ENCODE measurements at regions not wholly inside any gene's neighbourhood (a gene's known extent, or its start where the extent isn't known, plus 50 kb on each side); places are given as distances from the start of the nearest gene placed in this dataset.

DNA sequence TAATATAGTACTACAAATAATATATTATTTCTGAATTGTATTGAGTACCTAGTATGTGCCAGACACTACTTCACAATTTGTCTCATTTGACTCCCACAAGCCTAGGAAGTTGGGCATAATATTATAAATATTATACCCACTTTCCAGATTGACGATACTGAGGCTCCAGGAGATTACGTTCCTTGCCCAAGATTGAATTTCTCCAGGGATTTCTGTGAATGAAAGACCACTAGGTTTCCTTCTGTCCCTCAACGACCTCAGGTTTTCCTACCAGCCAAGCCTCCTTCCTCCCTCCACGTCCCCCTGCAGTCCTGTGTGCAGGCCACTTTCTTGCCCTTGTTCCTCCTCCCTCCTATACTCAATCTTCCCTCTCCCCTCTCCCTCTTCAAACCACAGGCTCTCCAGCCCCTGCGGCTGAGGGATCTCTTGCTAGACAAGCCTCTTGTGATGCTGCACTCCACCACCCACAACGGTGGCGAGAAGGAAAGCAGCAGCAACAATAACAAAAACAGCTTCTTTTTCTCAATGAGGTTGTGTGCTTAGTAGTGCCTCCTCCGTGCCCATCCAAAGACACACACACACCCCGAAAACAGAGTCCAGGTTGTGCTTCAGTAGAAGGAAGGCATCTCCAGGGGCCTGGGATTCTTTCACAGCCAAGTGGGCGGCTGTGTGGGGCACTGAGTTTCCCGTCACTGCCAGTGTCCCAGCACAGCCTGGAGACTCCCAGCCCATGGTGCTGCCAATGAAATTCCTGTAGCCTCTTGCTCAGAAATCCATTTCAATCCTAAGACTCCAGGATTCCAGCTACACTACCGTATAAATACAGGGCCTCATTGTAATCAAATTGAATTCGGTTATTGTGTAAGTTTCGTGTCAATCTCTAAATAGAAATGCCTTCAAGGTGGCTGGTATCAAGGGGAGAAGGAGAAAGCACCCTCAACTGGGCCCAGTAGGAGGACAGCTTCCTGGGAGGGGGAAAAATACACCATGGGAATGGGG, 94.4 kb downstream of the NCR2 start:
- no peak for DNase-seq

DNA sequence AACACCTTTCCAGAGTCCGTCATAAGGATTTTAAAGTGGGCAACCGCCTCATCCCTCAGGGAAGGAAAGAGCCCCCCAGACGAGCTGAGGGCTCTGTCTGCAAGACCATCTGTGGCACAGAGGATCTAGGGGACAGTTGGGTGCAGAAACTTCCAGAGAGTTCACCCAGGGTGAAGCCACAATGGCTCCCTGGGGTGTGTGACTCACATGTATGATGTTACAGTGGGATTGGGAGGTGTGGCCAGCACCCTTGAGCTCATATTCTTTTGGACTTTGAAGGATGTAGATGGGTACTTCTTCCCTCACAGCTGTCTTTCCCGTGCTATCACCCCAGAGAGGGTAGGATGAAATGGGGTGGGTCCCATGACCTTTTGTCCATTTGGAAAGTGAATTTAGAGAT, 95.5 kb downstream of the NCR2 start:
- DNase-seq, result peak; percentile 34

DNA sequence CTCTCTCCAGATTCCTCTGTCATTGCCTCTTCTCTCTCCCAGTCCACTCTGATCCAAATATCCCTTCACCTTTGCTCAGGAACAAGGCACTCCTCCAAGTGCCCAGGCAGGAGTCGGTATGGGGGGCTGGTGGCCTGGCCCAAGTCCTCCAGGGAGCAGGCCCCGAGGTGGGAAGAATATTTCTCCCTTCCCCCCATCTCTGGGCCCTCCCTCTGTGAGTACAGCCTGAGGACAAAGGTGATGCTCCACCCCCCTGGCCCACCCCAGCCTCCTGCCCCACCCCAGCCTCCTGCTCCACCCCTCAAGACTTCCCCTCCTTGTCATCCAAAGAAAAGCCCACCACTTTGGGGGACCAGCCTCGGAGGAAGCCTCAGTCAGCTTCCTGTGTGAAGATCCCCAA, 96.9 kb downstream of the NCR2 start:
- DNase-seq, result no peak

DNA sequence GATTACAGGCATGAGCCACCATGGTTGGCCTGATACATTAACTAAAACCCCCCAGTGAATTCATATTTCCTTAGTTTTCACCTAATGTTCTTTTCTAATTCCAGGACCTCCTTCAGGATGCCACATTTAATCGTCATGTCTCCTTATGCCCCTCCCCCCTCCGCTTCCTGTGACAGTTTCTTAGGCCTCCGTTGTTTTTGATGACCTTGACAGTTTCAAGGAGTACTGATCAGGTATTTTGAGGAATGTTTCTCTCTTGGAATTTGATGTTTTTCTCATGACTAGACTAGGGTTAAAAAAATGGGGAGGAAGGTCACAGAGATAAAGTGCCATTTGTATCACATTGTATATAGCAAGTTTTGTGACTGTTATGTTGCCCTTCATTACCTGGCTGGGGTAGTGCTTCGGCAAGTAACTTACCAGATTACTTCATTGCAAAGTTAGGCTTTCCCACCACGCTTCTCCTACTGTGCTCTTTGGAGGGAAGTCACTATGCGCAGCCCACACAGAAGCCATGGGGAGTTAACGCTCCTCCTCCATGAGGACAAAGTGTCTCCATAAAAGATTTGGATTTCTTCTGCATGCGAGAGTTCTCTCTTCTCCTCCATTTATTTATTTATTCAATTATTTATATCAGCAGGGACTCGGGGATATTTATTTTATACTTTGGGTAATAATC, 99.5 kb downstream of the NCR2 start:
- no peak for DNase-seq

DNA sequence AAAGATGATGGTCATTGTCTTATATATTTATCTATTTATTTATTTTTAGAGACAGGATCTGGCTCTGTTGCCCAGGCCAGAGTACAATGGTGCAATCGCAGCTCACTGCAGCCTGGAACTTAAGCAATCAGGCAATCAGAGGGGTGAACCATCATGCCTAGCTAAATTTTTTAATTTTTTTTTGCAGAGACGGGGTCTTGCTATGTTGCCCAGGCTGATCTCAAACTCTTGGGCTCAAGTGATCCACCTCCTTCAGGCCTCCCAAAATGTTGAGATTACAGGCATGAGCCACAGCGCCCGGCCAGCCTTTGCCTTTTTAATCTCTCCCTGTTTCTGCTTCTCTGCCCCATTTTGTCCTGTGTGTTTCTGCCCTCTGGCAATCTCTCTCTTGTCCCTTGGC, 102.2 kb downstream of the NCR2 start:
- DNase-seq, result no peak

GRCh38 chr6:41438746-41439145, 103.3 kb downstream of the NCR2 start:
- DNase-seq, result no peak

DNA sequence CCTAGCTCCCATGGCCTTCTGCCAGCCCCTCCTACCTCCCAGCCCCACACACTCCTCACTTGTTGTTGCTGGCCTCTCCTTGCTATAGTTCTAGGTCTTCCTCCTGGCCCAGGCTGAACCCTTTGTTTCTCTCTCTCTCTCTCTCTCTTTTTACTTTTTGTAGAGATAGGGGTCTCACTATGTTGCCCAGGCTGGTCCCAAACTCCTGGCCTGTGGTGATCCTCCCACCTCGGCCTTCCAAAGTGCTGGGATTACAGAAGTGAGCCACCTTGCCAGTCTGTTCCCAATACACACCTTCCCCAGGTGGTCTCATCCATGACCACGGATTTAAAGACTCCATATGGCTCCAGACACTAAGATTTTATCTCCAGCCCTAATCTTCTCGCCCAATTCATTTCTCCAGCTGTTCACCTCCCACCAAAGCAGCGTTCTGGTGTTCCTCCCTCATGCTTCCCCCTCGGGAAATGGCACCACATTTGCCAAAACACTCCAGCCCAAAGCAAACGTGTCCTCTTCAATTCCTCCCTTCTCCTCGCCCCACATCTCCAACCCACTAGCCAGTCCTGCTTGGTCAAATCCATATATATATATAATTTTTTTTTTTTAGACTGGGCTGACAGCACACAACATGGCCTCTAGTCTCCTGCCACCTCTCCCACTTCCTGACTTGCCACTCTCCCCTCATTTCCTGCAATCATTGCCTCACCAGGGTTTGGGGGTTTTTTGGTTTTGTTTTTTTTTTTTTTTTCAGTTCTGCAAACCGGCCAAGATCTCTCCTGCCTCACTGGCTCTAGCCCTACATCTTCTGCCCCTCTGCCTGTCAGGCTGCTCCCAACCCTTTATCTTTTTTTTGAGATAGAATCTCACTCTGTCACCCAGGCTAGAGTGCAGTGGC, 104.4 kb downstream of the NCR2 start:
- DNase-seq, result no peak

DNA sequence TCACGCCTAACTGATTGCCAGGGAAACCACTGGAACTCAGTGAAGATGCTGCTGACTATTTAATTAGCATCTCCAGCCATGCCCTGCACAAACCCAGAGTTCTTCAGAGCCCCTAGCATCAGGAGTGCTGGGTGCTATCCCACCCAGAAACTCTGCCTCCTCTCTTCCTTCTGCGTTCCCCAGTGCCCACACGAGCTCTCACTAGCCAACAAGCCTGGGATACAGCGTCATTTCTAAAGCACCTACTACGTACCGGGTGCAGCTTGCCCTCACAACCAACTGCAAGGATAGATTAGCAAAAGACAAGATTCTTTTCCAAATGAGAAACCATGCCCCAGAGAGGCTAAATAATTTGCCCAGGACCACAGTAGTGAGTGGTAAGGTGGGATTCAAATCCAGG, 105.2 kb upstream of the FOXP4 start:
- DNase-seq, result no peak

DNA sequence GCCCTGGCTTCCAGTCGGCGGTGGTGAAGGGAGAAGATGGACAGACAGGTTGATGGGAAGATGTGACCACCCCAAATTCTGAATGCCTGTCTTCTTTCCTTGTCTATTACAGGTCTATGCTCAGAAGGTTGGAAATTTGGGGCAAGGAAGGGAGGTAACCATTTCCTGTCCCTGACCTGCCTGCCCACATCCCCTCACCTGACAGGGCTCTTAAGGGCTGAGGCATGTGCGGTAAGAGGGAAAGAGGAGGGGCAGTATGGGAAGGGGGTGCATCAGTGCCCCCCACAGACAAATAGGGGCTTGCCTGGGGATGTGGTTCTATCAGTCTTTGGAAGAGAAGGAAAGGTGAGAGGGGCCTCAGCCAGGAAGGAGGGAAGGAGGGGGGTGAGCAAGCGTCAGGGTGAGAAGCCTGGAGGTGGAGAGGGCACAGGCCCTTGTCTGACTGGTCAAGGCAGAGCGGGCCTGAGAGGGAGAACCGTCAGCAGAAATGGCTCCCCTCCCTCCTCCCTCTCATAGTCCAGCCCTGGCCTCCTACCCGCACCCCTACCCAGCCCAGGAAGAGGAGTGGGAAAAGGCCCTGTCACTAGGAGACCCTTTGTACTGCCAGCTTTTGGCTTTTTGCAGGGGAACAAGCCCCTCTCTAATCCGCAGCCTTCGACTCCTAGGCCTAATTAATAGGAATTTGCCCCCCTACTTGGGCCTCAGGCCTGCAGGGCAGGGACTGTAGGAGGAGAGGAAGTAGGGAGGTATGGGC, 104.4 kb upstream of the FOXP4 start:
- no peak for DNase-seq

DNA sequence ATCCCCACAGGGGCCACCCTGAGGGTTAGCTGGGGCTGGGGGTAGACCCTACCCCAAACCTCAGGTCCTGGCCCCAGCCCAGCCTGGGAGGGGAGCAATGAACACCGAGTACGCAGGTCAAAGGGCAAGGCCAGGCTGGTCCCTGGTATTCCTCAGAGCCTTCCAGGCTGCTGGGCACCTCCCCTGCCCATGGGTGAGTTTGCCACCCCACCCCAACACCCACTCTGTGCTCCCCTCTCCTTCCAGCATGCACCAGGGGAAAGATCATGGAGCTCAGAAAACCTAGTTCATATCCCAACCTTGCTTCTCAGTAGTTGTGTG, 103.9 kb upstream of the FOXP4 start:
- DNase-seq, result no peak

- no peak for DNase-seq
Observed at GRCh38 chr6:41442800-41443501, 103.2 kb upstream of the FOXP4 start.

DNA sequence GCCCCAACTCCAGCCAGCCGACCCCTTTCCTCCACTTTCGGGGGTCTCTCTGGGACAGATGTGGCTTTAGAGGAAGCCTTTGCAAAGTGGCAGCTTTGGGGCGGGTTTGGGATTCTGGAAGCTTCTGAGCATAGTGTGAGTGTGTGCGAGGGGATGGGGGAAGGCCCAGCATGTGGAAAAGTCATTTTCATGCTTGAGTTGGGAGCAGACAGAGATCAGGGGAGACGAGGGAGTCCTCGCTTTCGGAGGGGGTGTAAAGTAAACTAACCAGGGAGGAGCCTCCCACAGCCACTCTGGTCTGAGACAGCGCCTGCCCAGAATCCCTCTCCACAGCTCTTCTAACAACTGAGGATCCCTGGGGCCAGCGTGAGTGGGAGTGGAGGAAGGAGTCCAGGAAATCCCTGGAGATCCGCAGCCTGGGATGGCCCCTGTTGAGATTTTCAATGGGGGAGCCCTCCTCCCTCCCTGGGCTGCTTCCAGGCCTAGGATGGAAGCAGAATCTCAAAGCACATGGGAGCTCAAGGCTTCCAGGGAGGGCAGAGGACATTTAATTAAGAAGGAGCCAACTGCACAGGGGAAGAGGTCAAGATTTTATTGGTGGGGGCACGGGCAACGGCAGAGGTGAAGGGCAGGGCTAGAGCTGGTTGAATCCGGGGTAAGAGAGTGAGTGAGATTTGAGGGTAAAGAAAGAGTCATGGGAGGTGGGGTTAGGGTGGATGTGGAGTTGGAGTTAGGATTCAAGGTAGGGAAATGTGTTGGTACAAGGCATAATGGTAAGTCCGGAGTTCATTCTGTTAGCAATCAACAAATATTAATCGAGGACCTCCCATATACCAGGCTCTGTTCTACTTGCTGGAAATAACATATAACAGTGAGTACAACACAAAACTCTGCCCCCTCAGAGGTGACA, 102.3 kb upstream of the FOXP4 start:
- no peak for DNase-seq

GRCh38 chr6:41445261-41445660, 100.9 kb upstream of the FOXP4 start:
- no peak for DNase-seq

- DNase-seq, result no peak
Observed at GRCh38 chr6:41446132-41446531, 100.0 kb upstream of the FOXP4 start.

- DNase-seq, result no peak
Observed at GRCh38 chr6:41446907-41447545, 99.2 kb upstream of the FOXP4 start.

- no peak for DNase-seq
Observed at GRCh38 chr6:41448256-41448655, 97.9 kb upstream of the FOXP4 start.

GRCh38 chr6:41449399-41450245, 96.6 kb upstream of the FOXP4 start:
- DNase-seq, result no peak

DNA sequence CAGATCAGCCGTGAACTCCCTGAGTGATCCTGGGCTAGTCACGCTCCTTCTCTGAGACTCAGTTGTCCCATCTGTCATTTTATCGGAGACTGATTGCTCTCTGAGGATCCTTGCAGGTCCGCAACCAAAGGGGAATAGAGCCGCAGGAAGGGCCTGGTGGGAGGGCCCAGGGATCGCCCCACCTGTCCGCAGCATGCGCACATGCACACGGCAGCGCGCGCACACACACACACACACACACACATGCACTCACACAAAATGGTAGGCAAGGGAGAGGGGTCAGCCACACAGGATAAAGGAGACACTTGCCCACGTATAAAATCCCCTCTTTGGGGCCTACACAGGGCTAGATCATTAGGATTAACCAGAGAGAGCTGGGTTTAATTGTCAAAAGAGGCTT, 95.6 kb upstream of the FOXP4 start:
- DNase-seq, result no peak

GRCh38 chr6:41451039-41451438, 95.1 kb upstream of the FOXP4 start:
- DNase-seq, result no peak
